ENCODE measurements at regions not wholly inside any gene's neighbourhood (a gene's known extent, or its start where the extent isn't known, plus 50 kb on each side); places are given as distances from the start of the nearest gene placed in this dataset.
"Not testable (repeated sequence)": the region's sequence is repeated elsewhere in the genome, so short reads cannot be mapped to it uniquely, and the experiment has no call there.

DNA sequence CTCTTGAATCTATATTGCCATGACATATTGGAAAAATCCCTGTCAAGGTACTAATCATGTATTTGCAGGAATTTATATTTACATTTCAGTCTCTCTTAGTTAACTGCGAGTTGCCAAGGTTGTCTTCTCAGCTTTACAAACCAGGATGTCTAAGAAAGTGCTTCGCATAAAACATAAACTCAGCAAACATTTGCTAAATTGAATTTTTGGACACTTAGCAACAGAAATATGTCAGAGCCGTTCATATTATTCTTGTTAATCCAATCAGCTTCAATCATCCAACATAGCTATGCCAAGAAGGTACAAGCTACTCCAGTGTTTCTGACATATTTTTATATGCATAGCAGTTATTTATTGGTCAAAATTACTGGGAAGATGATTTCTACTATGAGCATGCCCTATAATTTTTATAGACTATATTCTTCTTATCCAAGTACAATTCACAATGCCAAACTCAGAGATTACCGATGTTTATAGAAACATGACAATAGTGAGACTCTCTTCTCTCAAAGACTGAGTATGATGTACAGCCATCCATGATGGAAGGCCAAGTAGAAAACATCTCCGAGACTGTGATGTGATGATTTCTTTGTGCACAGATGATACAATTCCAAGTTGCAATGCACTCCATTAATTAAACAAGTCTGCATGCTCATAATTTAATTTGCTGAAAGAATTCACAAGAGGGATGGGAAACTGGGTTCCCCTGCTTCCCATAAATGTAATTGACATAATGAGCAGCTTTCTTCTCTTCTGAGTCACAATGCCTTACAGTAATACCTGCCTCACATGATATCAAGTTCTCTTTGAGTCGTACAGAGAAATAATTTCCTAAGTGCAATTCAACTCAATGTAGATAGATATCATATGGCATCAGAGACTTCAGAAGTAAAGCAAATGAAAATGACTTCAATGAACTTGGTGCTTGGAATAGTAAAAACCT is 776.3 kb downstream of the EFNB2 start:
- no peak for DNase-seq

DNA sequence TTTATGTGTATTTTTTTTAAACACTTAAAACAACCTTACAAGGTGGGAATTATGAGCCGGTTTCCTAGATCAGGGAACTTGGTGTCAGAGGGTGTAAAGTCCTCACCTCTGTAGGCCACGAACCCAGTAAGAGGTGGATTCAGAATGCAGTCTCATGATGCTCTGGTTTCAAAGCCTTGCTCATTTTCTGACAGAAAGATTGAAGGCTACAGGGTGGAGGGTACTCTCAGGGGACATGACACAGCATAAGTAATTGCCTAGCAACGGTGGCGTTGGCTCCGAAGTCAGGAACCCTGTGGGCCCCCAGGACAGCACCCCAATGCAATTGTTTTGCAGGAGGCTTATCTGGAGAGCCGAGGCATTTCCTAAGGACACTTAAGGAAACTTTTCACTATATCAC is 794.7 kb downstream of the EFNB2 start:
- no peak for DNase-seq

DNA sequence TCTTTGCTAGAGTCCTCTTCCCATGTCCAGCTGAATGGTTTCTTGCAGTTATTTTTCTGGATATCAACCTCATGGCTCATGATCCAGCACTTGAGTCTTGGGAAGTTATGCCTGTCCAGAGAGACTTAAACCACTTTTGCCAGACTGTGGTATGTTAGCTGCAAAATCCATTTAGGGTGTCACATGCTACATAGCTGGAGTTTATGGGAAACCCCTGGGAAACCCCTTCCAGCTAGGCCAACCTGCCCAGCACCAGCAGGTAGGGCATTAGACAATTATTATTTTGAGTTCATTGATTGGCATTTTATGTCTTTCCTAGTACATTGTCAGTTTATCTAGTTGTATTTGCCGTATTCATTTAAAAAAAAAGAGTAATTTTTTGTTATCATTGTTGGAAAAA is 797.8 kb downstream of the EFNB2 start:
- no peak for DNase-seq

DNA sequence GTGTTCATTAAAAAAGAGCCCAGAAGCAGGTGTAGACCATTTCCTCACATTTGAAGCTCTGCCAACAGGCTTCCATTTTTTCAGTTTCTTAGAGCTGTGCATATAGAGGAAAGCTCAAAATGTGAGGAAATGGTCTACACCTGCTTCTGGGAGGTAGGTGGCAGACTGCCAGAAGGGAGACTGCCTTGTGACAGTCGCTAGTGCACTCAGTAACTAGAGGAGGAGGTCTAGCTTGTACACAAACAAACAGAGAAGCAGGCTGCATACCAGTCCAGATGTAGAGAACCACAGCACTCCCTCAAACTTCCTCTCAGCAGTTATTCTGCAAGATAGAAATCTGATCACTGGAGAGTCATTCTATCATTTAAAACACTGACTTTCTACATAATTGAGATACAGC is 800.2 kb downstream of the EFNB2 start:
- DNase-seq, result no peak

DNA sequence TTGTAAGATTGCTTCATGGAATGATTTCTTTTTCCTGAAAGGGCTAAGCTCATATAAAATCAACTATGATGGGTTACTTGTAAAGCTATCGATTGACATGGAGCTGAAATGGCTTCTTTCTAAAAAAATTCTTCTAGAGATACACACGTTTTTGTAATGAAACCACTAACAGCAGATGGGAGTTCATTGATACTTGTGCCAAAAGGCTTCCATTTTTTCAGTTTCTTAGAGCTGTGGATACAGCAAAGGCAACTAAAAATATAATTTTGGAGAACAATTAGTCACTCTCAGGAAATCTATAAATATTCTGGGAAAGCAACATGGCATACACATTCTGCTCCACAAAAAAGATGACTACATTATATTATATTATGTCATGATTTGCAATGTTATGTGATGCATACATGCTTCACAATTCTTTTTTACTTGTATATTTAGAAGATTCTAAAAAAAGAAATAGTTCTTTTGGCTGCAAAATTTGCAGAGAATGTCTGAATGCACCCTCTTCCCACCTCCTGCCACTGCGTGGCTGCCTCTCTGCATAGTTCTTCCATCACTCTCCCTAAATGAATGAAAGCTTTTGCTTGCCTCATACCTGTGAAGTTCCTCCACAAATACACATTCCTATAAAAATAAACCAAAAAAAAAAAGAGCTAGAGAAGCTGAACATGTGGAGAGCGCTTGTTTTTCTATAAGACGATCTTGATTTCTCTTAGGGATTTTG is 802.5 kb downstream of the EFNB2 start:
- DNase-seq, result no peak

DNA sequence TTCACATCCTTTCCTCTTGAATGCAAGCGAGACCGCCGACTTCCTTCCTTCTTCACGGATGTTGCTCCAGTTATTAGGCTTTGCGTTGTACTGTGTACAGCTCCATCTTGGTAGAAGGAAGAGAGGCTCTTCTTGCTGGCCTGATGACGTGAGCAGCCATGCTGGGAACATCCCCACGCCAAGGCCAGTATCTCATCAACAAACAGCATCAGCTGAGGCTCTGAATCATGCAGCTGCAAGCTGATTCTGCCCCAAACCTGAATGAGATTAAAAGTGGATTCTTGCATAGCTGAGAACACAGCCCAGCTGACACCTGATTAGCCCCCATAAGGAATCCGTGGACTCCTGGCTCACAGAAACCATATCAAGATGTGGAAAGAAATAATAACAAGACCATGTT is 809.6 kb downstream of the EFNB2 start:
- DNase-seq, result no peak

DNA sequence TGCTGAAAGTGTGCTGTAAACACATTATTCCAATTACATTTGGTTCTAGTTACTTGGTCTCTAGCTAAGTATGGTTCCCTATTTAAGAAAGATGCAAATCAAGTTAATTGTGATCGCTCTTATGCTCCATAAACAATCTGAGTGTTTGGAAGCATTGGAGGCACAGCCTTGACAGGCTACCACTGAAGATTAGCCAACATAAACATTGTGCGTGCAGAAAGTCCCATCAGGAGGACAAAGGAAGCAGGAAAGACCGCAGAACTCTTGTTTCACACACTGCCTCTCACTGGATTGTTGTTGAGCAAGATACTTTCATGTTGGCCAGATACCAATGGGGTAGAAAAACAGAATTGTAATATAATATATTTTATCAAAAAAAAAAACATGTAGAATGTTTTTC is 814.4 kb downstream of the EFNB2 start:
- DNase-seq, result no peak

DNA sequence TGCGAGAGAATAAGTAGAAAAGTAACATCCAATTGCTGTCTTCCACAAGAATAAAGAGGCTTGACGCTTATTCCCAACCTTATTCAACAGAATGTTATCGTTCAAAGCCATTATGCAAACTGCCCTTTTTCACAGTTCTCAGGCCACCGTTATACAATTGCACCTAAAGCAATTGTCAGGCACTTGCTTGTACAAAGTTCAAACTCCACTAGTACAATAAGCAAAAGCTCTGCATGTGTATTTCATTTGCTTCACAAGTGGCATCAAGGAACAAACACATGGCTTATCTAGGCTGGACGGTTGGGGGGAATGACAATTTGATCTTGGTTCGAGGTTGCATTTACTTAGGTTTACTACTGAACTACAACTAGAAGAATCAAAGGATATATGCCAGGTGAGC is 815.6 kb downstream of the EFNB2 start:
- no peak for DNase-seq

DNA sequence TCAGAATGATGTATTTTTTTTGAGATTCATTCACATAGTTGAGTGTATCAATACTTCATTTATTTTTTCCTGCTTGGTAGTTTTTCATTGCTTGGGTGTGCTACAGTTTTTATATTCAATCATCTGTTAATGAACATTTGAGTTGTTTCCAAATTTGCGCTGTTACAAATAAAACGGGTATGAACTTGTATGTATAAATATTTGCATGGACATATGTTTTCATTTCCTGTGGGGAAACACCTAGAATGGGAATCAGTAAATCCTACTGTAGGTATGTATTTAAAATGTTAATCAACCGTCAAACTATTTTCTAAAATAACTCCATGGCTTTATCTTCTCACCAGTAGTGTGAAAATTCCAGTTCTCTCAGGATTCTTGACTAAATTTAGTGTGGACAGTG is 826.3 kb downstream of the EFNB2 start:
- DNase-seq, result no peak

DNA sequence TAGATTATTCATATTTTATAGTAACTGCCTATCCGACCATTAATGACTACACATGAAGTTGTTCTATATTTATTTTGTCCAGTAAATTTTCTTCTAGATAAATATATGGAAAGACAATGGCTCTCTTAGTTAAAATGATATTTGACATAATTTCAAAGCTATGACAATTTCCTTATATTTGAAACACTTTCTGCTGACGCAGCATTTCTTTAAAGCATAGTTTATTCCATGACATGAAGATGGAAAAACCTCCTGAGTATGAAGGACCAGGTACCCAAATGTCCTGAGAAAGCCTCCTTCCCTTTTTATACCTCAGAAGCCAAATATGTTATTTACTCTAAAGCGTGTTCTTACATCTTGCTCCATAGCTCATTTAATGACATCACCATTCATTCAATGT is 831.6 kb downstream of the EFNB2 start:
- no peak for DNase-seq

DNA sequence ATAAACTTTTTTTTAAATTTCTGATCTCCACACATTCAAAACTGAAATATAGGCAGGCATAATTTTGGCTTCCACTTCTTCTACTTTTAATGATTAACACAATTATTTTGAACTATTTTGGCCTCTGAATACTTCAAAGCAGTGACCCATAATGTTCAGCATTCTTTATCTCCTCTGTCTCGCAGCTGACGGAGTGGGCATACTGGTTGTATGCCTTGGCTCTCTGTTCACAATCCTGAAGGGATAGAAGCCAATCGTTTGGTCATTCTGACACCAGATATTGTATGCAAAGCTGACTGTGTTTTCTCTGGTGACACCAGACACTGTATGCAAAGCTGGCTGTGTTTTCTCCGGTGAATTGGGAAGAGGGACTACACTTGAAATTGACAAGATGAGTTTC is 833.0 kb downstream of the EFNB2 start:
- DNase-seq, result no peak

DNA sequence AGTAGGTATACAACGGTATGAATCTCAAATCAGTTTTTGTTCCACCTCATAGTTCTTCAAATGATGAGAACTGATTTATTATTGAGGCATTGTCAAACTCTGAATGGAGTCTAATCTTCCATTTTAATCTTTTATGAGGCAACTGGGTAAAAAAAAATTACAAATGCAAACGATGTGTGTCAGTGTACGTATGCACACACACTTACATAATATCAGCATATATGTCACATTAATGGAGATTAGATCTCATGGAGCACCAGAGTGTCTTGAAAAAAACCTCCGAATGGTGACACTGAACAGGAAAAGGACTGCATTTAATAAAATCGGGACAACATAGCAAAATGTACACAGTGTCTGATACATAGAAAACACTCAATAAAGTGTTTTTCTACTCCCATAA is 842.7 kb downstream of the EFNB2 start:
- no peak for DNase-seq

DNA sequence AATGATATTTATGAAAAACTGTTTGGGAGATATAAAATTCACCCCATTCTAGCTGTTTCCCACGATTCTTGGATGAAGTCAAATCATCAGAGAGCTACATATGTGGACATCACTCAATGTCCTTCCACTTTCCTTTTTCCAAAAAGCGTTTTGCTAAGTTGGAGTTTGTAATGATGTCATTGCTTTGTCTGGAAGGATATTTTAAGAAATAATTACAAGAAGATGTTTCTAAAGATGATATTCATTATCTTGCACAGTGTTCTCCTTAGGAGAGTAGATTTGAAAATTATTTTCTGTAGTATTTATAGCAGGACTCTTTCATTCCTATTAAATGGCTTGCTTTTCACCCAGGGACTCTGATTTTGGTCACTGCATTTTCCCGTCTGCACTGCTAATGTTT is 851.2 kb downstream of the EFNB2 start:
- no peak for DNase-seq

DNA sequence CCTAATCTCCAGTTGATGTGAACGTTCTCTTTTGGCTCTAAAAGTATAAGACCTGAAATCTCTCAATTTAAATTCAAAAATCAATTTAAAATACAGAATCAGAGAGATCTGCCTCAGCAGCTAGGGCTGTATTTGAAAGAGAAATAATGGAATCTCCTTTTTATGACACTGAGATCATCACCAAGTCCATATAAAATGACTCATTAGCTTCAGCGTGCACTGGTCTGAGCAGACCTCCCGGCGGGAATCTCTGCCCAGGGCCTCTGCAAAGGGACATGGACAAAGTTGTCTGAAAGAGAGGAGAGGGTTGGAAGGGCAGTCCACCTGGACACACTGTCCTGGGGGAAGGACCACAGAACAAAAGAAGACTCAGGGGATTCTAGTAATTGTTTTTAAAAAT is 855.6 kb downstream of the EFNB2 start:
- DNase-seq, result no peak

DNA sequence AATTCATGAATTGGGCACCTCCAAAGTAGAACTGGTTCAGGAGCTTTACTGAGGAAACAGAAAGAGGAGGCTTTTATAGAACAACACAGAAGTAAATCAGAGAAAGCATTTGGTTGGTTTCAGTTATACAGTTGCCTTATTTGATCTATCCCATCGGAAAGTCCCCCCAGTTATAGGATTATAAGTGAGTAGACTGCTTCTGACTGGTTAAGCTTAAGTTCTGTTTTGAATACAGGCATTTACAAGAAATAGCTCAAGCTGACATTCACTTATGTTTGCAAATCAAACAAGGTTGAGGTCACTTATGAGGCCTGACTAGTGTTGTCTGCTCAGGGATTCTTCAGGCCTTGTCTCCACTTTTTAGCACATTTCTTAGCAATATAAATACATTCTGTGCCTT is 857.4 kb downstream of the EFNB2 start:
- no peak for DNase-seq

DNA sequence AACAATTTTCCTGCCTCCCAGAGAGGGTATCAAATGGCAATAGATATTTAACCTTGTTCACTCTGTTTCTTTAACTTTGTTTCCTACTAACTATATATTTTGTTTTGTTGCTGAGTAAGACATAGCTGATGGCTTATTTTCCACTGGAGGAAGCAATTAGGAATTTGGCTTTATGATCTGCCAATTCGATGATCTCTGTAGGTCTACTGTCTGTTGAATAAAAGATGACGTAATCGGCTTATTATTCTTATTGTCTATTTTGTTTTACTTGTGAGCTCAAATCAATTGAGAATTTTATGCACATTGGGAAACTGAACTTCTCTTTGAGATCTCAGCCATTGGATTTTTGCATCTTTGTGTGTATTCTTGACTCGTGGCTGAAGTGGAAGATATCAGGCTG is 862.6 kb downstream of the EFNB2 start:
- no peak for DNase-seq

DNA sequence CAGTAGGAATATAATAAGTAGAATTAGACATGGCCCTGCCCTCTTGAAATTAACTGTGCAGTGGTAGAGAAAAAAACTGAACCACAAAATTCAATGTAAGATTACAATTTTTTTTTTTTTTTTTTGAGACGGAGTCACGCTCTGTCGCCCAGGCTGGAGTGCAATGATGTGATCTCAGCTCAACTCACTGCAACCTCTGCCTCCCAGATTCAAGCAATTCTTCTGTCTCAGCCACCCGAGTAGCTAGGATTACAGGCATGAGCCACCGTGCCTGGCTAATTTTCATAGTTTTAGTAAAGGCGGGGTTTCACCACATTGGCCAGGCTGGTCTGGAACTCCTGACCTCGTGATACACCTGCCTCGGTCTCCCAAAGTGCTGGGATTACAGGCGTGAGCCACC is 864.3 kb downstream of the EFNB2 start:
- DNase-seq, result not testable (repeated sequence)

DNA sequence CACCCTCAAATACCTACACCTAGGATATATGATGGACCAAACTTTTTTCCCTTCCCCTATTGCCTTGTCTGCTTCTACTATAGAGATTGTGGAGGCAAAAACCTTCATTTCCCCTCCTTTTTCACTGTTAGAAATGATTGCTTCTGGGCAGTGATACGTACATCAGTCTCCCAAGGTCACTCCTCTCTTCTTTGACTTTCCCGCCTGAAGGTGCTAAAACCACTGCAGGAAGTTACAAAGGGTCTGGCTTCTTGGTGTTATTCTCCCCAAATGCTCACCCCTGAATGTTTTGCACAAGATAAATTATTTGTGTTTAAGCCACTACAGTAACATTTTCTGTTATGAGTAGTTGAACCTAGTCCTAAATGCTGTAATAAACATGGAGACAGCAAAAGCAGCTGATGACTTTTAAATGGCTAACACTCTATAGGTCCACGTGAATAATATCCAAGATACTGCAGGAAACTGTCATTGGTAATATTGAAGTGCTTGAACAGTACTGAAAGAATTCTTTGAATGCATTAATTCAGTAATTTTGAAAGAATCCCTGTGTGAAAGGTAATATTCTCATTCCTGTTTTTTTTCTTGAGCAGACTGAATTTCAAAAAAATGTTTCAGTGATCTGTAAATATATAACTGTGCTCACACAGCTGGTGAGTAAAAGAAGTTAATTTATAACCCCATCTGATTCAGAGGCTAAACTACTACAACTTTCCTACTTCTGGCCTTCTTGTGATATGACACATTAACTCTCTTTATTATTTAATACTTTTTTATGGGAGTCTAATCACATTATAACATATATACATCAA is 865.1 kb downstream of the EFNB2 start:
- DNase-seq, result no peak

DNA sequence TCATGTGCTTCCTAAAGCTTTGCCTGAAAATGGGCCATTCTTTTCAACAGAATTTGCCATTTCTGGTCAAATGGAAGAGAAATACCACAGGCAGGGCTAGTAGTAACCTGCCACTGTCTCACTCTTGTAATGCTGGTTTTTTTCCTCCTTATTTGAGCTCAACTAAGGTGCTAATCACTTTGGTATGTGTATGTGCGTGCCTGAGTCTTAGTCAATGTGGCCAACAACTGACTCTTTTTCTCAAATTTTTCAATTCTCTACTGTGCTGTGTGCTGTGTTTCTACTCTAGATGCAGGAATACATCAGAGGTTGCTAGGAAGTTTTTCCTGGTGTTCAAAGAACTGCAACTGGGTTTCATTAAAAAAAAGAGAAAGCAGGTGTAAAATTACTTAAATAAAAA is 870.2 kb downstream of the EFNB2 start:
- no peak for DNase-seq

DNA sequence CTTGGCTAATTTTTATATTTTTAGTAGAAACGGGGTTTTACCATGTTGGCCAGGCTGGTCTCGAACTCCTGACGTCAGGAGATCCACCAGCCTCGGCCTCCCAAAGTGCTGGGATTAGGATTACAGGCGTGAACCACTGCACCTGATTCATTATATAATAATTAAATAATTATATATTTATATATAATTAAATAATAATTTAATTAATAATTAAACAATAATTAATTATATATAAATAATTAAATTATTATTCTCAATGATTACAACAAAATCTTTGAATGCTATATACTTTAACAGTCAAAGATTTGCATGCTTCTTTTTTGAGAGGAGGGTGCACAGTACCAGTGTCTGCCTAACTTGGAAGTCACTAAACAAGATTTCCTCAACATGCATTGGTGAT is 872.3 kb downstream of the EFNB2 start:
- DNase-seq, result no peak

DNA sequence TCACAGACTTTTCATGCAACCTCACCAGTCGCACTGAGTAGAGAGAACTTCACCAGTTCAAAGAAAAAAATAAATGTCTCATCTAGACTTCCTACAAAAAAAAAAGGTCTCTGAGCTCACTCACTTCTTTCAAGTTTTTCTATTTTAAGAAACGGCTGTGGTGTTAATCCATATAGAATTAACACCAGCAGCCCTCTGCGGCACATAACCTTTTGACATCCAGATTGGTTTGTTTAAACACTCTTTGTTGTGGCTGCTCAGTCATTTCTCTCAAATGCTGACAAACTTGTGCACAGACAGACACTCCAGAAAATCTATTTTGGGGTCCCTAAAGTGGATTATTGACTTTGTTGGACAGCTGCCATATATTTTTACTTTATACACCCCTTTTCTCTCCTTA is 874.9 kb downstream of the EFNB2 start:
- DNase-seq, result no peak

DNA sequence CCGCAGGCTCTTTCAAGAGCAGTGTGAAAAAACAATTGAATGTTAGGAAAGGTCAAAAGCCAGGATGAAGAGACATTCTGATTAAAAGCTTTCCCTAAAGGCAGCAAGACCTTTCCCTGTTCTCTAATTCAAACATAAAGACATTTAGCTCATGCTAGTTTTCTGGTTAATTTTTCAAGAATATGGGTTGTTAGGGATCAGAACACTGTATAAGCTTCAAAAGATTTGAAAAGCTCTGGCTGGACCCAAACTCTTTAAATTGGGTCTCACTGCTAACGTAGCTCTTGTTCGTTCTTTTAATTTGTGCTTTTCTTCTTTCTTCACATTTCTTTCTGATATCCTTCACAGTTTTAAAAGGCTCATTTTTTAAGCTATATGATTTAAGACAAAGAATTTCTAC is 877.0 kb downstream of the EFNB2 start:
- no peak for DNase-seq

DNA sequence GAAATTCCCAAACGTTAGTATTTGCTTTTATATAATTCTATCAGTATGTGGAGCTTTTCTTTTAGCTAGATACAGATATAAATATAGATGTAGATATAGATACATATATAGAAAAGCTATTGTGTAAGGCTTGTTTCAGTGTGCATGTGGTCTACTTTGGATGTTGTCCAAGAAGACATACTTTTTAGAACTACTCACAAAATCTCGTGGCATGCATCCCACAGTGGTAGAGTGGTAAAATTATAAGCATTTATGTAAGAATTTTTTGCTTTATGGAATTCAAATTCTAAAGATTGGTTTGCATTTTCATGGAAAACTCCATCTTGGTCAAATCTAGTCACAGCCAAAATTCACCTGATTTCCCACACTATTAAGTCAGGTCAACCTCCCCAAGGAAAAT is 880.4 kb downstream of the EFNB2 start:
- no peak for DNase-seq

DNA sequence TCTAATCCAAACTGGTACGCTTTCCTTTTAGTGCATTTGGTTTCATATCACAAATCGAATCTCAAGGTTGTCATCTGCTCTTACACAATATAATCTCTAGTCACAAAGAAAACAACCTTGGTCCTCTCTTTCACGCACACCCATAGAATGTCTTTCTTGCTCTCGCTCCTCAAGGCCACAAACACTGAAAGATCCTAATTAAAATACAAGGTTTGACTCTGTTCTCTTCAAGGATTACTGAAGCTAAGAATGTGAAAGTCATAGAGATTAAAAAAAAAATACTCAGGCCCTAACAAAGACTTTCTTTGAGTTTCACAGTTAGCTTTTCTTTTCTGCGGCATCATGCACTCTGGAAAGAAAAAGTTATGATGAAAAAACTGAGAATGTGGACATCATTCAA is 891.5 kb downstream of the EFNB2 start:
- no peak for DNase-seq
